ACC112 (cell line): ENCODE measurements at regions not wholly inside any gene's neighbourhood (a gene's known extent, or its start where the extent isn't known, plus 50 kb on each side); places are given as distances from the start of the nearest gene placed in this dataset.

ENCODE experiments used
- H2AFZ ChIP-seq: fragments of 200-600 bp; sonication (generic); one replicate; pipeline ENCODE4 v1.6.0; 2017; ENCODE audit warnings: antibody characterized with exemption, low read length; ENCODE audit not compliant: unreplicated experiment
- H3K27ac ChIP-seq: fragments of 200-600 bp; sonication (generic); 2 replicates; pipeline ENCODE4 v1.5.1; 2014; ENCODE audit warnings: low read depth, mild to moderate bottlenecking, antibody characterized with exemption, low read length, moderate library complexity
- H3K27me3 ChIP-seq: fragments of 200-600 bp; sonication (generic); 2 replicates; pipeline ENCODE4 v1.6.1; 2014; ENCODE audit warnings: mild to moderate bottlenecking, antibody characterized with exemption, low read length, moderate library complexity, mixed read lengths; ENCODE audit not compliant: insufficient read depth
- H3K36me3 ChIP-seq: fragments of 200-600 bp; sonication (generic); 2 replicates; pipeline ENCODE4 v1.6.1; 2016; ENCODE audit warnings: mild to moderate bottlenecking, antibody characterized with exemption, low read length, moderate library complexity, mixed read lengths; ENCODE audit not compliant: insufficient read depth
- H3K4me1 ChIP-seq: fragments of 200-600 bp; sonication (generic); one replicate; pipeline ENCODE4 v1.6.1; 2016; ENCODE audit warnings: low read length, mixed read lengths; ENCODE audit not compliant: insufficient read depth, unreplicated experiment, control insufficient read depth
- H3K4me3 ChIP-seq: fragments of 200-600 bp; sonication (generic); 2 replicates; pipeline ENCODE4 v1.5.1; 2014; ENCODE audit warnings: mild to moderate bottlenecking, low read depth, low read length
- H3K79me2 ChIP-seq: fragments of 200-600 bp; sonication (generic); one replicate; pipeline ENCODE4 v1.6.0; 2016; ENCODE audit warnings: low read length; ENCODE audit not compliant: control insufficient read depth, unreplicated experiment, insufficient read depth

DNA sequence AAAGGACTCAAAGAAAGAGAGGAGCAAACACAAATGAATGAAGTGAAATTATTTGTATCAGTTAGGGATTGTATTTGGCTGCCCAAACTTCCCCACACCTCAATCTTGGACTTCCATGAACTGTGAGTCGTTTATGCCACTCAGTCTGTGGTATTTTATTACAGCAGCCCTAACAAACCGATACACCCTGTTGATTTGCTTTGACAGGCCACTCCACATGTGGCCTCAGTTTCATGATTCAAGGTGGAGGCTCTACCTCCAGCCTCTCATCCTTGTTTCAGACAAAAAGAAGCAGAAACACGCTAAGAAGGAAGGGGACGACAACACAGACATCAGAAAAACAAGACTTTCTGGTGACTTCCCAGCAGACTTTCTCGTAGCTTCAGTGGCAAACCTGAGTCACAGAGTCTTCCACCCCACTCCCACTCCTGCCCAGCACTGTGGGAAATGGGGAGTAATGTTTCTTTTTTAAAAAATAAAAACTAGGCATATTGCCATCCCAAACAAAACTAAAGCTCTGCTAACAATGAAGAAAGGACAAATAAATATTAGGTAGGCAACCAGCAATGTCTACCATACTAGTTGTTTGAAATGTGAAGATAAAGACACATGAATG is 52.2 kb upstream of the ABCA1 start:
- Histone ChIP-seq H3K4me3 (no peak overlapping the region), H2AFZ (peak overlapping the region; percentile 17), H3K36me3 (no peaks in the 10 kb centered on the region), H3K79me2 (no peaks in the 10 kb centered on the region), H3K4me1 (no peaks in the 10 kb centered on the region), H3K27me3 (no peaks in the 10 kb centered on the region), H3K27ac (no peak overlapping the region)

DNA sequence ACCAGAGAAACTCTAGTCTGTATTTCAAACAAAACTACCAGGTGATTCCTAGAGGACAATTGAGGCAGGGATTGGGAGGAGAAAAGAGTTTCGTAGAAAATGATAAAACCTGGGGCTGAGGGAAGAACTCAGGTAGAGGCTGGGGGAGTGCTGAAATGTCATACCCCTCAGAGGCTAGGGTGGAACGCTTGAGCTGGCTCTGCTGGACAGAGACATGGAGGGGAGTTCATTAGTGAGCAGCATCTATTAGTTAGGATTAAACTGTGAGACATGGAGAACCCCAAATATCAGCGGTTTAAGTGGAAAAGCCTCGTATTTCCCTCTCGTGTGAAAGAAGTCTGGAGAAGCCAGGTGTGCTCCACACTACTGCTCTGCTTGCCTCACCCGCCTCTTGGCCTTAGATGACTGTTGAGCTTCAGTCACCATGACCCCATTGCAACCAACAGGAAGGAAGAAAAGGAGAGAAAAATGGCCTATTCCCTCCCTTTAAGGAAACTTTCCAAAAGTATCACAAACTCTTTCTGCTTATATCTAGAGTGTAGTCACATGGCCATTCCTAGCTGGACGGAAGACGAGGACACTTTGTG is 53.7 kb upstream of the ABCA1 start:
- Histone ChIP-seq H3K27ac (no peak overlapping the region), H2AFZ (no peak overlapping the region), H3K79me2 (no peaks in the 10 kb centered on the region), H3K4me1 (no peaks in the 10 kb centered on the region), H3K27me3 (no peaks in the 10 kb centered on the region), H3K36me3 (no peaks in the 10 kb centered on the region), H3K4me3 (no peak overlapping the region)

DNA sequence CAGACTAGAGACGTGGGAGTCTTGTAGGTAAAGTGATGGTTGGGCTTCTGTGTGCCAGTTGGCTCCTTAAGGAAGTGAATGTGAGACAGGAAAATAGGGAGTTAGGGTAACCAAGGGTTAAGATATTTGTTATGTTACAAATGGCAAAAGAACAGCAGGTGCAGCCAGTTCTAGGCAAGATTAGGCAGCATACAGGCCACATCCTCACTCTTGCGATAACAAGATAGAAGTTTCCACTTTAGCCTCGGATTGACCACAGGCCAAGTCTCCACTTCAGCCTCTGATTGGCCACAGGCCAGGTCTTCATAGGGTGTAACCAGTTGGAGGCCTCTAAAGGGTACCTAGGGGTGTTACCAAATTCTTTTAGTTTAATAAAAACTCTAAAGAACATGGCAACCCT is 54.6 kb upstream of the ABCA1 start:
- no peak overlapping the region for H2AFZ ChIP-seq
- H3K4me1 ChIP-seq: no peaks in the 10 kb centered on the region
- no peaks in the 10 kb centered on the region for H3K79me2 ChIP-seq
- H3K4me3 ChIP-seq: no peak overlapping the region
- no peaks in the 10 kb centered on the region for H3K27me3 ChIP-seq
- no peak overlapping the region for H3K27ac ChIP-seq
- no peaks in the 10 kb centered on the region for H3K36me3 ChIP-seq

DNA sequence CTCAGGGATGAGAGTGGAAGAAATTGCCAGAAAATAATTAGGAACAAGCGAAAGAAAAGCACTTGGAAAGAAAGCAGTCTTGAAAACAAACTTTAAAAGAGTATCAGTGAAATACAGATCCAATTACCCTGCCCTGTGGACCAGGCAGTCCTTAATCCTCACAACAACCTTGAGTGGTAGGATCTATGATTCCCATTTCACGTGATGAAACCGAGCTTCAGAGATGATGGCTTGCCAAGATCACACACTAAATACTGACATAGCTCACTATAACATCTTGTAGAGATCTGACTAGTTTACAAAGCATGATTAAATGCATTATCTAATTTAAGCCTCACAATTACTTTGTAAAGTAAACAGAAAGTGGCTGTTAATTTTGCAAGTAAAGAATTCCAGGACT is 55.5 kb upstream of the ABCA1 start:
- Histone ChIP-seq H3K27me3 (no peaks in the 10 kb centered on the region), H3K4me3 (no peak overlapping the region)

DNA sequence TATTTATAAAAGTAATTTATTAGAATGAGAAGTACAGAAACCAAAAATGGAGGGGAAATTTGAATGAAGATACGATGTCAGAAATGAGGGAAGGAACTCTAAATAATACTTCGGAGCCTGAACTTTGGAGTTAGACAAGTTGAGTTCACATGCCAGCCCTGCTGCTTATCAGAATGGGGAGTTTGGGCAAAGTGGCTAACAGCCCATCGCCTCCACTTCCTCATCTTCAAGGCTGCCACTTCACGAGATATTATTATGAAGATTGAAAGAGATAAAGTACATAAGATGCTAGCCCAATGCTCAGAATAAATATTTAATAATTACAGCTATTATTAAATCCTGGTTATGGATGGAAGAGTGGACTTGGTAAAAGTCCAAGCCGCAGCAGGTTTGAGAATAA is 56.2 kb upstream of the ABCA1 start:
- H3K27ac ChIP-seq: no peak overlapping the region
- H3K4me3 ChIP-seq: no peak overlapping the region

More for the DNA sequence above, 55.5 kb upstream of the ABCA1 start:
- no peaks in the 10 kb centered on the region for H3K36me3 ChIP-seq
- no peaks in the 10 kb centered on the region for H3K79me2 ChIP-seq
- no peaks in the 10 kb centered on the region for H3K4me1 ChIP-seq
- no peak overlapping the region for H3K27ac ChIP-seq
- peak overlapping the region; percentile 44 for H2AFZ ChIP-seq

DNA sequence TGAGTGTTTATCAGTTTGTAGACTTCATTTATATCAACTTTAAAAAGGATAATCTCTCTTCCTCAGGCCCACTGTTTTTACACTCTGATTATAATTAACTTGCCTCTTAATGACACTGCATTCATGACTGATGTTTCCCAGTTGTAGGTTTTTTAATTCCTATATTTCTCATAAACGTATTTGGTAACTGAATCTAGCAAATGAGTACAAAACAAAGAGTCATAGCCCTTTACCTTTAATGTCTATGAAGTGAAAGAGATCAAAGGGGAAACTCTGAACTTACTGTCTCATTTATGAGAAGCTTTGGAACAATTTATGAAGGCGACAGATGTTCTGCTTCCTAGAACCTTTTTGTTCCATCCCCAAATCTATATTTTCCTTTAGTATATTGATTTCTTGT is 56.6 kb upstream of the ABCA1 start:
- H3K4me1 ChIP-seq: no peaks in the 10 kb centered on the region
- H3K27ac ChIP-seq: no peak overlapping the region
- no peak overlapping the region for H3K4me3 ChIP-seq
- H2AFZ ChIP-seq: no peak overlapping the region
- no peaks in the 10 kb centered on the region for H3K36me3 ChIP-seq
- H3K79me2 ChIP-seq: no peaks in the 10 kb centered on the region
- H3K27me3 ChIP-seq: no peaks in the 10 kb centered on the region

More for the DNA sequence above, 56.2 kb upstream of the ABCA1 start:
- Histone ChIP-seq H3K36me3 (no peaks in the 10 kb centered on the region), H3K4me1 (no peaks in the 10 kb centered on the region), H3K27me3 (no peaks in the 10 kb centered on the region), H2AFZ (no peak overlapping the region), H3K79me2 (no peaks in the 10 kb centered on the region)

DNA sequence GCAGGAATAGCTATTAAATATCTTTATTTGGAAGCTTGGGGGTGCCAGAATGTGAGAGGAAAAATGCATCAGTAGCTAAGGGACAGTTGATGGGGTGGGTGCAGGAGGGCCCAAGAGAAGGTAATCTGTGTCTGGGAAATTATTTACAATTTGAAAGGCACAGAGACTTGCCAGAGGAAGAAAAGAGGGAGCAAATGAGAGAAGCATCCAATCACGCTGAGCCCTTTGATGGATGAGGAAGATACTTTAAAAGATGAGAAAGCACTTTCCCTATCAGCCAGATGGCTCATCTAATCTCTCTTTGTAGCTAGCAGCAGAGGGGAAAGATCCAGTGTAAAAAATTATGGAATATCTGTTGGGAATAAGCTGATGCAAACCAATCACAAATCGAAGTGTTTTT is 57.0 kb upstream of the ABCA1 start:
- H3K79me2 ChIP-seq: no peaks in the 10 kb centered on the region
- H3K27ac ChIP-seq: no peak overlapping the region
- no peaks in the 10 kb centered on the region for H3K36me3 ChIP-seq
- H3K4me3 ChIP-seq: no peak overlapping the region
- H2AFZ ChIP-seq: no peak overlapping the region
- H3K27me3 ChIP-seq: no peaks in the 10 kb centered on the region
- no peaks in the 10 kb centered on the region for H3K4me1 ChIP-seq

DNA sequence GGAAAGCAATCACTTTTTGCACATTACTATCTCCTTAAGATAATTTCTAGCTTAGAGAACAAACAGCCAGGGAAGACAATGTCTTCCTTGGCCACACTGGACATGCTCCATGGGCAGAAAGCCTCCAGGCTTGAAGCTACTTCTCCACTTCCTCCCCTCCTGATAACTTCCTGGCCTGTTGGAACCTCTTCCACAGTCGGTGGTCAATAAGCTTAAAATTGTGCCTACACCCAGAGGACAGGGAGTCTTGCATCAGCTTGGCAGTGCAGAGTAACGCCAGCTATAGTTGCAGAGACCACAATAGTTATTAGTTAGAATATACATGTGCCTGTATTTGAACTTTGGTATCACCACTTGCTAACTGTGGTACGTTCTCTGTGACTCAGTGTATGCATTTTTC is 58.1 kb upstream of the ABCA1 start:
- no peak overlapping the region for H3K27ac ChIP-seq
- H3K27me3 ChIP-seq: no peaks in the 10 kb centered on the region
- no peak overlapping the region for H2AFZ ChIP-seq
- no peak overlapping the region for H3K4me3 ChIP-seq
- peaks cover 8% of the 10 kb centered on the region for H3K4me1 ChIP-seq
- no peaks in the 10 kb centered on the region for H3K36me3 ChIP-seq
- no peaks in the 10 kb centered on the region for H3K79me2 ChIP-seq

DNA sequence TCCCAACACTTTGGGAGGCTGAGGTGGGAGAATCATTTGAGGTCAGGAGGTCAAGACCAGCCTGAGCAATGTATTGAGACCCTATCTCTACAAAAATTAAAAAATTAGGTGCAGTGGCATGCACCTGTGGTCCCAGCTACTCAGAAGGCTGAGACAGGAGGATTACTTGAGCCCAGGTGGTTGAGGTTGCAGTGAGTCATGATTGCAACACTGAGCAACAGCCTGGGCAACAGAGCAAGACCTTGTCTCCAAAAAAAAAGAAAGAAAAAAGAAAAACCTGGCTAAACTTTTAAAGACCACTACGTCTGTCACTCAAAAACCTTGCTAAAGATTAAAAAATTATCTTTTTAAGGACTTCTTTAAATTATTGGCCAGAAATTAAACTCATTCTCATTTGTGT is 59.8 kb upstream of the ABCA1 start:
- Histone ChIP-seq H3K27ac (no peak overlapping the region), H3K27me3 (no peaks in the 10 kb centered on the region), H3K79me2 (no peaks in the 10 kb centered on the region), H3K4me3 (no peak overlapping the region), H3K4me1 (peaks cover 17% of the 10 kb centered on the region), H2AFZ (no peak overlapping the region), H3K36me3 (no peaks in the 10 kb centered on the region)

DNA sequence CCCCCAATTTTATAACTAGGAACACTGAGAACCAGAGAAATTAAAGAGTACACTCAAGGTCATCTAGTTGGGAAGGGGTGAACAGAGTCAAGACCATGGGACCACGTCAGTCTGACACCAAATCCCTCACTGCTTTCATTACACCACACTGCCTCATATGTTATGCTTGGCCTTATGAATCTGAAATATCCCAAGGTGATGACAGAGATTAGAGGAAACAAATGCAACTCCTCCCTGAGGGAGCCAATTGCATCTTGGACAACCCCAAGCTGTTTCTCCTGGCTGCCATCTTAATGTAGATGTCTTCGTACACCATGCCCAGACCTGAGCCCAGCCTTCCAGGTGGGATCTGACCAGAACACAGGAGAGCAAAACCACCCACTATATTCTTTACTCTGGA is 60.6 kb upstream of the ABCA1 start:
- Histone ChIP-seq H3K36me3 (no peaks in the 10 kb centered on the region), H3K79me2 (no peaks in the 10 kb centered on the region), H3K4me1 (peaks cover 25% of the 10 kb centered on the region), H2AFZ (no peak overlapping the region), H3K27me3 (no peaks in the 10 kb centered on the region), H3K27ac (no peak overlapping the region), H3K4me3 (no peak overlapping the region)

DNA sequence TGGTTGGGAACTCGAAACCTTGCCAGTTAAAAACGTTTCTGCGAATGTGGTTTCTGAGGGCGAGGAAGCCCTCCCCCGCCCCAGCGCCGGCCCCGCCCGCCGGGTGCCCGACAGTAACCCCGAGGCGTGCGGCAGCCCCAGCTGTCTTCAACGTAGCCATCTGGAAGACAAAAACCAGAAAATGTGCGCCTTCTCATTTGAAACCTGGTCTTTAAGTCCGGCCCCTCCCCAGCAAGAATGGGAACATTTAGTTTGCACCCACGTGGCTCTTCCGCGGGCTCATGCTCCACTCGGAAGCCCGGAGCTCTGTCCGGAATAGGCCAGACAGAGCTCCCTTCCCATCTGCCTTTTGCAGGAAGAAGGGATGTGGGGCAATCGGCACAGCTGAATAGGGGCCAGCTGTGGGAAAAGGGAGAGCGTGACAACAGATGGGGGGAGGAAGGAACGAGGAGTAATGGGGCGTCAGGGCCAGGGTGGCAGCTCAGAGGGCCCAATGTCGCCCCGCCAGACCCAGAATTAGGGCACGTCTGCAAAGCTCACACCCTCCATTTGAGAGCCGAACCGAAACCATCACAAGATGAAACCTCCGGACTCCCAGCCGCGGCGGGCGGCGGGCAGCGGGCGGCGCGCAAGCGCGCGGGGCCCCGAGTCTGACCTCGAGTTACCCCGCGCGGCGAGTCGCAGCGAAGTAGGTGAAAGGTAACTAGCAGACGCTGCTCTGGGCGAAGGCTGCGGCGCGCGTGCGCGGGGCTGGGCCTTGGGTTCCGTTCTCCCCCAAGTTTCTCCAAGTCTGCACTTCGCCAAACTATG is 63.4 kb upstream of the ABCA1 start:
- no peaks in the 10 kb centered on the region for H3K27me3 ChIP-seq
- peaks cover 31% of the 10 kb centered on the region for H3K4me1 ChIP-seq
- no peaks in the 10 kb centered on the region for H3K36me3 ChIP-seq
- peak overlapping the region; percentile 68 for H3K27ac ChIP-seq
- peak overlapping the region; percentile 74 for H3K4me3 ChIP-seq
- H3K79me2 ChIP-seq: no peaks in the 10 kb centered on the region
- H2AFZ ChIP-seq: peak overlapping the region; percentile 99
